Naive B cell (primary cell): ENCODE measurements at regions not wholly inside any gene's neighbourhood (a gene's known extent, or its start where the extent isn't known, plus 50 kb on each side); places are given as distances from the start of the nearest gene placed in this dataset.
"Not testable (repeated sequence)": the region's sequence is repeated elsewhere in the genome, so short reads cannot be mapped to it uniquely, and the experiment has no call there.

Experiments
- ATAC-seq, 2 donors: fragments of 150-1000 bp; cut with Tn5 transposase; 2 replicates each; pipeline ENCODE4 v1.10.0; 2021; ENCODE audit warnings: low read depth in 2 of 2, mild to moderate bottlenecking in 2 of 2, moderate library complexity in 2 of 2
- DNase-seq: peaks from one replicate; pipeline ENCODE4 v3.0.0; 2022
- H3K27ac Mint-ChIP-seq, 6 donors: one replicate each; pipeline ENCODE4 v1.8.0; 2020 to 2022; ENCODE audit warnings: mild to moderate bottlenecking in 6 of 6, mixed read lengths in 6 of 6, moderate library complexity in 5 of 6, inconsistent platforms in 2 of 6
- H3K27me3 Mint-ChIP-seq, 3 donors: one replicate each; pipeline ENCODE4 v1.8.0; 2021 to 2022; ENCODE audit warnings: mixed read lengths in 3 of 3, mild to moderate bottlenecking in 1 of 3
- H3K36me3 Mint-ChIP-seq, 2 donors: one replicate each; pipeline ENCODE4 v1.8.0; 2020 to 2022; ENCODE audit warnings: mixed read lengths in 2 of 2, inconsistent platforms in 1 of 2, mild to moderate bottlenecking in 1 of 2
- H3K4me1 Mint-ChIP-seq, 3 donors: one replicate each; pipeline ENCODE4 v1.8.0; 2020 to 2022; ENCODE audit warnings: mixed read lengths in 3 of 3, inconsistent platforms in 1 of 3, mild to moderate bottlenecking in 1 of 3, moderate library complexity in 1 of 3
- H3K4me3 Mint-ChIP-seq, 8 donors: one replicate each; pipeline ENCODE4 v1.8.0; 2020 to 2022; ENCODE audit warnings: mild to moderate bottlenecking in 8 of 8, mixed read lengths in 8 of 8, moderate library complexity in 8 of 8, inconsistent platforms in 2 of 8
- H3K9me3 Mint-ChIP-seq, 7 donors: one replicate each; pipeline ENCODE4 v1.8.0; 2020 to 2022; ENCODE audit warnings: mixed read lengths in 7 of 7, mild to moderate bottlenecking in 5 of 7, inconsistent platforms in 2 of 7, moderate library complexity in 1 of 7

- Mint-ChIP-seq H3K9me3 (no peaks in the 10 kb centered on the region), H3K4me1 (no peaks in the 10 kb centered on the region), H3K36me3 (no peaks in the 10 kb centered on the region), H3K4me3 (no peak overlapping the region), H3K27ac (peak overlapping the region in 1 of 6 donors; percentile 58), H3K27me3 (peaks cover 0 to 6% (median under 1%) of the 10 kb centered on the region in 3 donors)
- DNase-seq (no peak), ATAC-seq (no peak)
Observed at GRCh38 chr7:66514050-66514449, 114.6 kb upstream of the KCTD7 start.

GRCh38 chr7:66517212-66517909 is 111.3 kb upstream of the KCTD7 start:
- no peaks in the 10 kb centered on the region for H3K36me3 Mint-ChIP-seq

GRCh38 chr7:66518151-66518691 is 110.5 kb upstream of the KCTD7 start:
- no peak for DNase-seq
- H3K4me1 Mint-ChIP-seq, result peaks cover 0 to 9% (median 3%) of the 10 kb centered on the region in 3 donors
- H3K4me3 Mint-ChIP-seq, result no peak overlapping the region
- ATAC-seq, result no peak
- H3K36me3 Mint-ChIP-seq, result no peaks in the 10 kb centered on the region
- no peaks in the 10 kb centered on the region for H3K9me3 Mint-ChIP-seq
- H3K27me3 Mint-ChIP-seq, result no peaks in the 10 kb centered on the region
- no peak overlapping the region for H3K27ac Mint-ChIP-seq

More at GRCh38 chr7:66517212-66517909, 111.3 kb upstream of the KCTD7 start:
- H3K4me1 Mint-ChIP-seq, result peaks cover 0 to 9% (median 3%) of the 10 kb centered on the region in 3 donors
- H3K9me3 Mint-ChIP-seq, result no peaks in the 10 kb centered on the region
- peak overlapping the region in 1 of 6 donors; percentile 22 for H3K27ac Mint-ChIP-seq
- H3K27me3 Mint-ChIP-seq, result no peaks in the 10 kb centered on the region
- H3K4me3 Mint-ChIP-seq, result no peak overlapping the region
- DNase-seq (no peak), ATAC-seq (no peak)

GRCh38 chr7:66521675-66522074 is 107.0 kb upstream of the KCTD7 start:
- no peaks in the 10 kb centered on the region for H3K9me3 Mint-ChIP-seq
- H3K4me3 Mint-ChIP-seq, result no peak overlapping the region
- H3K27ac Mint-ChIP-seq, result peak overlapping the region in 1 of 6 donors; percentile 68
- H3K4me1 Mint-ChIP-seq, result peaks cover 0 to 9% (median 3%) of the 10 kb centered on the region in 3 donors
- ATAC-seq (no peak), DNase-seq (no peak)
- no peaks in the 10 kb centered on the region for H3K36me3 Mint-ChIP-seq
- H3K27me3 Mint-ChIP-seq, result no peaks in the 10 kb centered on the region

- Mint-ChIP-seq H3K36me3 (no peaks in the 10 kb centered on the region), H3K27me3 (no peaks in the 10 kb centered on the region), H3K4me3 (no peak overlapping the region), H3K4me1 (peaks cover 0 to 9% (median 3%) of the 10 kb centered on the region in 3 donors), H3K27ac (no peak overlapping the region), H3K9me3 (no peaks in the 10 kb centered on the region)
- DNase-seq (no peak), ATAC-seq (peak in 1 of 2 donors; percentile 37)
Observed at GRCh38 chr7:66522518-66522917, 106.2 kb upstream of the KCTD7 start.

- no peak for ATAC-seq
- Mint-ChIP-seq H3K36me3 (no peaks in the 10 kb centered on the region), H3K9me3 (no peaks in the 10 kb centered on the region), H3K4me1 (peaks cover 0 to 9% (median 3%) of the 10 kb centered on the region in 3 donors), H3K4me3 (no peak overlapping the region), H3K27me3 (no peaks in the 10 kb centered on the region), H3K27ac (peak overlapping the region in 1 of 6 donors; percentile 86)
- DNase-seq, result no peak
Observed at GRCh38 chr7:66523409-66523808, 105.3 kb upstream of the KCTD7 start.

GRCh38 chr7:66524738-66525137 is 103.9 kb upstream of the KCTD7 start:
- peak overlapping the region in 2 of 6 donors; percentile 10 to 38 for H3K27ac Mint-ChIP-seq
- H3K9me3 Mint-ChIP-seq, result no peaks in the 10 kb centered on the region
- no peak overlapping the region for H3K4me3 Mint-ChIP-seq
- no peak for DNase-seq
- ATAC-seq, result no peak
- H3K27me3 Mint-ChIP-seq, result no peaks in the 10 kb centered on the region
- no peaks in the 10 kb centered on the region for H3K36me3 Mint-ChIP-seq
- H3K4me1 Mint-ChIP-seq, result peaks cover 0 to 9% (median 3%) of the 10 kb centered on the region in 3 donors

GRCh38 chr7:66526782-66527181 is 101.9 kb upstream of the KCTD7 start:
- peak overlapping the region in 1 of 6 donors; percentile 69 for H3K27ac Mint-ChIP-seq
- ATAC-seq, DNase-seq: not testable (repeated sequence)

GRCh38 chr7:66528652-66529051 is 100.0 kb upstream of the KCTD7 start:
- H3K4me3 Mint-ChIP-seq, result peak overlapping the region in 1 of 8 donors; percentile 39
- H3K4me1 Mint-ChIP-seq, result no peaks in the 10 kb centered on the region
- ATAC-seq, result no peak
- H3K9me3 Mint-ChIP-seq, result no peaks in the 10 kb centered on the region
- peak overlapping the region in 3 of 6 donors; percentile 67 to 92 (median 89) for H3K27ac Mint-ChIP-seq
- DNase-seq, result no peak
- no peaks in the 10 kb centered on the region for H3K36me3 Mint-ChIP-seq
- H3K27me3 Mint-ChIP-seq, result no peaks in the 10 kb centered on the region

More at GRCh38 chr7:66526782-66527181, 101.9 kb upstream of the KCTD7 start:
- H3K4me3 Mint-ChIP-seq, result peak overlapping the region in 1 of 8 donors; percentile 42
- not testable (repeated sequence) for H3K27me3 Mint-ChIP-seq, H3K4me1 Mint-ChIP-seq, H3K36me3 Mint-ChIP-seq, H3K9me3 Mint-ChIP-seq

GRCh38 chr7:66529883-66530610 is 98.6 kb upstream of the KCTD7 start:
- H3K9me3 Mint-ChIP-seq, result no peaks in the 10 kb centered on the region
- H3K4me3 Mint-ChIP-seq, result no peak overlapping the region
- H3K27me3 Mint-ChIP-seq, result no peaks in the 10 kb centered on the region
- DNase-seq, result no peak
- peak overlapping the region in 3 of 6 donors; percentile 63 to 82 (median 74) for H3K27ac Mint-ChIP-seq
- no peak for ATAC-seq
- H3K4me1 Mint-ChIP-seq, result no peaks in the 10 kb centered on the region
- no peaks in the 10 kb centered on the region for H3K36me3 Mint-ChIP-seq

GRCh38 chr7:66535414-66536329 is 93.0 kb upstream of the KCTD7 start:
- Mint-ChIP-seq H3K27me3 (no peaks in the 10 kb centered on the region), H3K4me1 (peaks cover 0 to 4% (median 0%) of the 10 kb centered on the region in 3 donors), H3K9me3 (no peaks in the 10 kb centered on the region), H3K36me3 (no peaks in the 10 kb centered on the region), H3K27ac (peak overlapping the region in 1 of 6 donors; percentile 47), H3K4me3 (no peak overlapping the region)
- ATAC-seq (no peak), DNase-seq (no peak)

- DNase-seq, result no peak
- H3K4me3 Mint-ChIP-seq, result no peak overlapping the region
- peaks cover 0 to 4% (median 0%) of the 10 kb centered on the region in 3 donors for H3K4me1 Mint-ChIP-seq
- H3K9me3 Mint-ChIP-seq, result no peaks in the 10 kb centered on the region
- no peaks in the 10 kb centered on the region for H3K27me3 Mint-ChIP-seq
- H3K27ac Mint-ChIP-seq, result no peak overlapping the region
- H3K36me3 Mint-ChIP-seq, result no peaks in the 10 kb centered on the region
- ATAC-seq, result no peak
Observed at GRCh38 chr7:66537380-66537779, 91.3 kb upstream of the KCTD7 start.

GRCh38 chr7:66537876-66538275 is 90.8 kb upstream of the KCTD7 start:
- Mint-ChIP-seq H3K27me3 (no peaks in the 10 kb centered on the region), H3K27ac (peak overlapping the region in 1 of 6 donors; percentile 59), H3K36me3 (no peaks in the 10 kb centered on the region), H3K4me1 (peaks cover 0 to 9% (median under 1%) of the 10 kb centered on the region in 3 donors), H3K4me3 (no peak overlapping the region), H3K9me3 (no peaks in the 10 kb centered on the region)
- DNase-seq (no peak), ATAC-seq (no peak)
